Testis (tissue), 2 donors: ENCODE measurements at regions not wholly inside any gene's neighbourhood (a gene's known extent, or its start where the extent isn't known, plus 50 kb on each side); places are given as distances from the start of the nearest gene placed in this dataset.

Source experiments
- DNase-seq: peaks from one replicate; pipeline ENCODE4 v3.0.0-alpha.2; 2019
- H3K27ac ChIP-seq, 2 donors: fragments of 200-600 bp; sonication (generic); one replicate each; pipeline ENCODE4 v1.5.1; 2019
- H3K27me3 ChIP-seq: fragments of 200-600 bp; sonication (generic); one replicate; pipeline ENCODE4 v1.5.1; 2019
- H3K36me3 ChIP-seq: fragments of 200-600 bp; sonication (generic); one replicate; pipeline ENCODE4 v1.5.1; 2017; ENCODE audit warnings: low read depth; ENCODE audit errors: missing control alignments
- H3K4me1 ChIP-seq: fragments of 200-600 bp; sonication (generic); one replicate; pipeline ENCODE4 v1.5.1; 2019
- H3K4me3 ChIP-seq, 2 donors: fragments of 200-600 bp; sonication (generic); one replicate each; pipeline ENCODE4 v1.5.1; 2017 to 2019
- H3K9me3 ChIP-seq: fragments of 200-600 bp; sonication (generic); one replicate; pipeline ENCODE4 v1.5.1; 2017
- CTCF ChIP-seq, 3 experiments: fragments of 450-650 bp in 2 of 3; fragments of 200-600 bp in 1 of 3; sonication (generic) in 1 of 3; IDR thresholded peaks; one replicate each; pipeline ENCODE4 v1.5.1; 2016 to 2019; ENCODE audit warnings: antibody characterized with exemption in 3 of 3, mild to moderate bottlenecking in 2 of 3, moderate library complexity in 1 of 3
- POLR2A ChIP-seq: fragments of 450-650 bp; IDR thresholded peaks from one replicate; pipeline ENCODE4 v1.6.1; 2017; ENCODE audit warnings: antibody characterized with exemption, mild to moderate bottlenecking, moderate library complexity
- WGBS, 2 donors: methylation state at CpG; one replicate each; pipeline ENCODE4 v1.1.5; 2018; 5-methylcytosine and 5-hydroxymethylcytosine counted together
- intact Hi-C: fragments of 100-400 bp; cut with DNase I; formaldehyde crosslinking; loops from one replicate; pipeline ENCODE4 v1.15.1; 2023; ENCODE audit warnings: low total_unique reads

GRCh38 chr18:65343571-65343970 is 407.2 kb upstream of the CDH7 start:
- H3K27ac ChIP-seq = no peak overlapping the region
- H3K4me1 ChIP-seq = no peaks in the 10 kb centered on the region
- 66 to 73% methylated on average over 5 of the region's 5 CpGs for WGBS, 2 donors
- no peak for DNase-seq
- H3K27me3 ChIP-seq = no peaks in the 10 kb centered on the region
- no peaks in the 10 kb centered on the region for H3K9me3 ChIP-seq
- no peak overlapping the region for H3K4me3 ChIP-seq
- intact Hi-C loops = no loop called here
- TF ChIP-seq POLR2A (no peak), CTCF (IDR thresholded peaks at IDR 0.05) (no peak)
- no peaks in the 10 kb centered on the region for H3K36me3 ChIP-seq

DNA sequence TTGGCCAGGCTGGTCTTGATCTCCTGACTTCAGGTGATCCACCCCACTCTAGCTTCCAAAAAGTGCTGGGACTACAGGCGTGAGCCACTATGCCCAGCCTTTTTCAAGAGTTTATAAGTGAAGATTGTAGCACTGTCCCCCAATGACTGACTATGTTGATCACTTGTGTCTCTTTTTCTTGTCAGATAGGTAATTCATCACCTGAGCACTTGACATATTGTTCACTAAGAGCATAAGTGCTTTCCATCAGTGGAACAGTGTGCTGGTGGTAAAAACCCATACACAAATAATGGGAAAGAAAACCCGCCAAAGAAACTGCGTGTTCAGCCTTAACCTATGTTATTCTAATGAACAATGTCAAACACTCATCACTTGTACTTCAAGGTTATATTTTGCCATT is 414.4 kb upstream of the CDH7 start:
- no peaks in the 10 kb centered on the region for H3K4me1 ChIP-seq
- intact Hi-C loops = no loop called here
- no peaks in the 10 kb centered on the region for H3K36me3 ChIP-seq
- no peaks in the 10 kb centered on the region for H3K27me3 ChIP-seq
- H3K9me3 ChIP-seq = no peaks in the 10 kb centered on the region
- WGBS, 2 donors = 86 to 95% methylated on average over 3 of the region's 3 CpGs
- H3K27ac ChIP-seq = no peak overlapping the region
- no peak overlapping the region for H3K4me3 ChIP-seq
- DNase-seq = no peak
- TF ChIP-seq POLR2A = no peak
- no peak for TF ChIP-seq CTCF (IDR thresholded peaks at IDR 0.05)

DNA sequence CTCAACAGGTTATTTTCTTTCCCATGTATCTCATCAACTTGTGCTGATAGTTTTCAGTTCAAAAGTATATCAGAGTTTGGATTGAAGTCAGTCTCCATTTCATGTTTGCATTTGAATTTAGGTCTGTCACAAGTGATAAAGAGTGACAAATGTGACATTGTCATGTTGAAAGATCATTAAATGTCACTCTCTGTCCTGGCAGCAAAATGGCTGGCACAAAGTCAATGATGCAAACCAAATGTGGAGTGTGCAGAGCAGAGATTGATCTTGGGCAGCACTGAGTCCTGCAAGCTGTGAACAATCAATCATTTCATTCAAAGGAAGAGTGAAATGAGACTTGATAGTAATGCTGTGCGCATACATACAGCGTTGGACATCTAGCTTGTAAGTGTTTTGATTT is 421.8 kb upstream of the CDH7 start:
- no peak overlapping the region for H3K4me3 ChIP-seq
- WGBS, 2 donors = 76 to 77% methylated on average over 2 of the region's 2 CpGs
- H3K27me3 ChIP-seq = no peaks in the 10 kb centered on the region
- DNase-seq = no peak
- intact Hi-C loops = no loop called here
- H3K27ac ChIP-seq = no peak overlapping the region
- no peaks in the 10 kb centered on the region for H3K36me3 ChIP-seq
- no peaks in the 10 kb centered on the region for H3K9me3 ChIP-seq
- no peak for TF ChIP-seq POLR2A
- TF ChIP-seq CTCF (IDR thresholded peaks at IDR 0.05) = no peak
- no peaks in the 10 kb centered on the region for H3K4me1 ChIP-seq

- TF ChIP-seq CTCF (IDR thresholded peaks at IDR 0.05) (no peak), POLR2A (no peak)
- H3K27me3 ChIP-seq = no peaks in the 10 kb centered on the region
- no peaks in the 10 kb centered on the region for H3K9me3 ChIP-seq
- no peaks in the 10 kb centered on the region for H3K4me1 ChIP-seq
- intact Hi-C loops = no loop called here
- H3K27ac ChIP-seq = no peak overlapping the region
- H3K36me3 ChIP-seq = no peaks in the 10 kb centered on the region
- no peak for DNase-seq
- H3K4me3 ChIP-seq = no peak overlapping the region
Observed at GRCh38 chr18:65326805-65327204, 424.0 kb upstream of the CDH7 start.

GRCh38 chr18:65322895-65323294 is 427.9 kb upstream of the CDH7 start:
- WGBS, 2 donors = 69 to 73% methylated on average over 3 of the region's 3 CpGs
- DNase-seq = no peak
- no peaks in the 10 kb centered on the region for H3K9me3 ChIP-seq
- H3K27me3 ChIP-seq = no peaks in the 10 kb centered on the region
- H3K27ac ChIP-seq = no peak overlapping the region
- no peak overlapping the region for H3K4me3 ChIP-seq
- TF ChIP-seq POLR2A (no peak), CTCF (IDR thresholded peaks at IDR 0.05) (no peak)
- intact Hi-C loops = no loop called here
- no peaks in the 10 kb centered on the region for H3K36me3 ChIP-seq
- no peaks in the 10 kb centered on the region for H3K4me1 ChIP-seq
